ENCODE measurements at regions not wholly inside any gene's neighbourhood (a gene's known extent, or its start where the extent isn't known, plus 50 kb on each side); places are given as distances from the start of the nearest gene placed in this dataset.

DNA sequence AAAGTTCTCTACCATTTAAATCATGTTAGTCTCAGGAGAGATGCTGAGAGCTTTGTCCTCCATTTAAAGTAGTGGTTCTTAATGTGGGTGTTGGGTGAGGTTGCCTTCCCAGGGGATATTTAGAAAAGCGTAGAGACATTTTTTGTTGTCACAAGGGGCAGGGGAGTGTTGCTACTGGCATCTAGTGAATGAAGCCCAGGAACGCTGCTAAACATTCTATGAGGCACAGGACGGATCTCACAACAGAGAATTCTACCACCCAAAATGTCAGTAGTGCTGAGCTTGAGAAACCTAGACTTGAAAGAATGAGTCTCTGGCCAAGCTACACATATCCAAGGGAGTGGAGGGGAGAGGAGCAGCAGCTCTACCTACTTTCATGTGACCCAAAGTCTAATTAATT lies 60.7 kb upstream of the CTNNB1 start:
- Histone ChIP-seq H3K27me3 (ENCODE audit: control insufficient read depth in 1 of 2, insufficient read depth in 2 of 2, low read length in 2 of 2) (no peaks in the 10 kb centered on the region), H3K4me3 (ENCODE audit: low read depth in 1 of 2, low read length in 2 of 2) (no peak overlapping the region), H3K9ac (ENCODE audit: low read depth in 1 of 2, low read length in 2 of 2) (no peak overlapping the region), H3K36me3 (ENCODE audit: control insufficient read depth in 1 of 2, insufficient read depth in 2 of 2, low read length in 2 of 2) (no peaks in the 10 kb centered on the region), H3K4me1 (ENCODE audit: control insufficient read depth in 1 of 2, insufficient read depth in 2 of 2, low read length in 2 of 2) (no peaks in the 10 kb centered on the region), H3K9me3 (ENCODE audit: control insufficient read depth in 1 of 2, low read length in 2 of 2) (peaks cover 0 to 2% of the 10 kb centered on the region in 2 donors), H3K27ac (ENCODE audit: low read depth, low read length) (no peak overlapping the region)

DNA sequence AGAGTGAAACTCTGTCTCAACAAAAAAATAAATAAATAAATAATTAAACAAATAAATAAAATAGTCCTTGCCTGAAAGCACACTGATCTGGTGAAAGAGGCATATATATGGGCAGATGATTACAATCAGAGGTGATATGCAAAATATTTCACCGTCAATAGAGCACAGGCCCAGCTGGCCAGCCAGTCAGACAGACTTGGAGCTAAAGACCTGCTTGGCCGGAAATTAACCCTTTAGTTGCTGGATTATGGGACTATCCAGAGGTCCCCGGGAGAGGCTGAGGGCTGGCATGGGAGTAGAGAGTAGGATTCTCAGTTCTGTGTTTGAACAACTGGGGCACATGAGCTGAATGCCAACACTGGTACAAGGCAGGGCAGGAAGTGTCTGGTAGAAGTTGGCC lies 59.1 kb upstream of the CTNNB1 start:
- H3K4me3 ChIP-seq (ENCODE audit: low read depth in 1 of 2, low read length in 2 of 2) = no peak overlapping the region

GRCh38 chr3:41141433-41142167 lies 57.7 kb upstream of the CTNNB1 start:
- no peak overlapping the region for H3K9ac ChIP-seq (ENCODE audit: low read depth in 1 of 2, low read length in 2 of 2)
- peaks cover 0 to under 1% of the 10 kb centered on the region in 2 donors for H3K9me3 ChIP-seq (ENCODE audit: control insufficient read depth in 1 of 2, low read length in 2 of 2)
- no peaks in the 10 kb centered on the region for H3K4me1 ChIP-seq (ENCODE audit: control insufficient read depth in 1 of 2, insufficient read depth in 2 of 2, low read length in 2 of 2)

More for the DNA sequence above, 59.1 kb upstream of the CTNNB1 start:
- H3K27me3 ChIP-seq (ENCODE audit: control insufficient read depth in 1 of 2, insufficient read depth in 2 of 2, low read length in 2 of 2) = no peaks in the 10 kb centered on the region
- H3K9me3 ChIP-seq (ENCODE audit: control insufficient read depth in 1 of 2, low read length in 2 of 2) = peaks cover 0 to 2% of the 10 kb centered on the region in 2 donors
- no peaks in the 10 kb centered on the region for H3K4me1 ChIP-seq (ENCODE audit: control insufficient read depth in 1 of 2, insufficient read depth in 2 of 2, low read length in 2 of 2)
- no peak overlapping the region for H3K27ac ChIP-seq (ENCODE audit: low read depth, low read length)
- no peaks in the 10 kb centered on the region for H3K36me3 ChIP-seq (ENCODE audit: control insufficient read depth in 1 of 2, insufficient read depth in 2 of 2, low read length in 2 of 2)
- H3K9ac ChIP-seq (ENCODE audit: low read depth in 1 of 2, low read length in 2 of 2) = no peak overlapping the region

DNA sequence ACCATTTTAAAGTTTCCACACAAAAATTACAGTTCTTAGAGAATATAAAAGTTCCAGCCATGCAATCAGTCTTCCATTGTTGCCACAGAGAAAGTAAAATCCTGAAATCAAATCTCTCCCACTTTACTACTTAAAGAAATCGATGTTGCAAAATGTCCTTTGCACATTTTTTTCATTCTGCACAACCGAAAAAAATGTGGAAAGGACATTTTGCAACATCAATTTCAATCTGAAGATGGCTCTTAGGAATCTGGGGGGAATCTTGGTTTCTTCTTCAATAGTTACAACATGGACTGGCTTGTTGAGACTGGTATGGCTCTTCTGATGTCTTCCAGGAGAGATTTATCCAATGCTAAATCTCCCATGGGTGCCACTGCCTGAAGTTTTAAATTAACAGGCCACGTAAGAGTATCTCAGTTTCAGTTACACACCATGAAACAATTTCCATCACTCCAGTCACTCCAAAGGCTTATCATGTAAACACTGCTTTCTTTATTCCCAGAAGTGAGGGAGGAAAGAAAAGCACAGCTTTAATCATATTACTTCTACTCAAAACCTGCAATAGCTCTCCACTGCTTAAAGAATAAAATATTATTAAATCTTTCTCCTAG lies 55.8 kb upstream of the CTNNB1 start:
- H3K4me1 ChIP-seq (ENCODE audit: control insufficient read depth in 1 of 2, insufficient read depth in 2 of 2, low read length in 2 of 2) = no peaks in the 10 kb centered on the region

More at GRCh38 chr3:41141433-41142167, 57.7 kb upstream of the CTNNB1 start:
- no peaks in the 10 kb centered on the region for H3K36me3 ChIP-seq (ENCODE audit: control insufficient read depth in 1 of 2, insufficient read depth in 2 of 2, low read length in 2 of 2)
- H3K27me3 ChIP-seq (ENCODE audit: control insufficient read depth in 1 of 2, insufficient read depth in 2 of 2, low read length in 2 of 2) = no peaks in the 10 kb centered on the region
- no peak overlapping the region for H3K4me3 ChIP-seq (ENCODE audit: low read depth in 1 of 2, low read length in 2 of 2)
- H3K27ac ChIP-seq (ENCODE audit: low read depth, low read length) = no peak overlapping the region

GRCh38 chr3:41144631-41145030 lies 54.7 kb upstream of the CTNNB1 start:
- Histone ChIP-seq H3K9me3 (ENCODE audit: control insufficient read depth in 1 of 2, low read length in 2 of 2) (no peaks in the 10 kb centered on the region), H3K36me3 (ENCODE audit: control insufficient read depth in 1 of 2, insufficient read depth in 2 of 2, low read length in 2 of 2) (no peaks in the 10 kb centered on the region), H3K4me1 (ENCODE audit: control insufficient read depth in 1 of 2, insufficient read depth in 2 of 2, low read length in 2 of 2) (no peaks in the 10 kb centered on the region), H3K27ac (ENCODE audit: low read depth, low read length) (no peak overlapping the region), H3K27me3 (ENCODE audit: control insufficient read depth in 1 of 2, insufficient read depth in 2 of 2, low read length in 2 of 2) (no peaks in the 10 kb centered on the region), H3K9ac (ENCODE audit: low read depth in 1 of 2, low read length in 2 of 2) (no peak overlapping the region), H3K4me3 (ENCODE audit: low read depth in 1 of 2, low read length in 2 of 2) (no peak overlapping the region)

More for the DNA sequence above, 55.8 kb upstream of the CTNNB1 start:
- H3K36me3 ChIP-seq (ENCODE audit: control insufficient read depth in 1 of 2, insufficient read depth in 2 of 2, low read length in 2 of 2) = no peaks in the 10 kb centered on the region
- H3K9me3 ChIP-seq (ENCODE audit: control insufficient read depth in 1 of 2, low read length in 2 of 2) = no peaks in the 10 kb centered on the region
- H3K27ac ChIP-seq (ENCODE audit: low read depth, low read length) = no peak overlapping the region
- H3K4me3 ChIP-seq (ENCODE audit: low read depth in 1 of 2, low read length in 2 of 2) = no peak overlapping the region
- no peaks in the 10 kb centered on the region for H3K27me3 ChIP-seq (ENCODE audit: control insufficient read depth in 1 of 2, insufficient read depth in 2 of 2, low read length in 2 of 2)
- H3K9ac ChIP-seq (ENCODE audit: low read depth in 1 of 2, low read length in 2 of 2) = no peak overlapping the region

GRCh38 chr3:41148478-41148877 lies 50.8 kb upstream of the CTNNB1 start:
- H3K9me3 ChIP-seq (ENCODE audit: control insufficient read depth in 1 of 2, low read length in 2 of 2) = no peaks in the 10 kb centered on the region
- H3K4me1 ChIP-seq (ENCODE audit: control insufficient read depth in 1 of 2, insufficient read depth in 2 of 2, low read length in 2 of 2) = no peaks in the 10 kb centered on the region
- H3K36me3 ChIP-seq (ENCODE audit: control insufficient read depth in 1 of 2, insufficient read depth in 2 of 2, low read length in 2 of 2) = no peaks in the 10 kb centered on the region
- no peak overlapping the region for H3K9ac ChIP-seq (ENCODE audit: low read depth in 1 of 2, low read length in 2 of 2)
- no peaks in the 10 kb centered on the region for H3K27me3 ChIP-seq (ENCODE audit: control insufficient read depth in 1 of 2, insufficient read depth in 2 of 2, low read length in 2 of 2)
- no peak overlapping the region for H3K4me3 ChIP-seq (ENCODE audit: low read depth in 1 of 2, low read length in 2 of 2)
- H3K27ac ChIP-seq (ENCODE audit: low read depth, low read length) = no peak overlapping the region

DNA sequence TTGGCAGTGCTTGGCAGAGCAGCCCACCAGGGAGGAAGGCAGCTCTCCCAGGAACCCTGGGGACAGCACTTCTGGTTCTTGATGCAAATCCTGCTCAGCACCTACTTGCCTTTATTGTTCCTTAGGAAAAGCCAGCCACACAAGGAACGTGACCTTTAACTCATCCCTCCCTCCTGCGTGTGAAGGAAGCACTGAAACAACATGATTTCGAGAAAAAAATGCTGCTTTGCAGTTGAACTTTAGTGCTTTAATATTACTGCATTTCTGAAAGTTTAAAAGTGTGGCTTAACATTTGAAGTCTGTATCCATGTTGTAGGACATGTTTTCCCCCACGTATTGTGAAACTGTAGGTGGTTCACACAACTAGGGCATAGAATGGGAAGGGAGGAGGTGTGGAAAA lies 50.4 kb upstream of the CTNNB1 start:
- Histone ChIP-seq H3K4me1 (ENCODE audit: control insufficient read depth in 1 of 2, insufficient read depth in 2 of 2, low read length in 2 of 2) (no peaks in the 10 kb centered on the region), H3K27ac (ENCODE audit: low read depth, low read length) (no peak overlapping the region), H3K27me3 (ENCODE audit: control insufficient read depth in 1 of 2, insufficient read depth in 2 of 2, low read length in 2 of 2) (no peaks in the 10 kb centered on the region), H3K9me3 (ENCODE audit: control insufficient read depth in 1 of 2, low read length in 2 of 2) (no peaks in the 10 kb centered on the region), H3K9ac (ENCODE audit: low read depth in 1 of 2, low read length in 2 of 2) (no peak overlapping the region), H3K36me3 (ENCODE audit: control insufficient read depth in 1 of 2, insufficient read depth in 2 of 2, low read length in 2 of 2) (no peaks in the 10 kb centered on the region), H3K4me3 (ENCODE audit: low read depth in 1 of 2, low read length in 2 of 2) (no peak overlapping the region)
